GM23338 (cell line): ENCODE measurements at regions not wholly inside any gene's neighbourhood (a gene's known extent, or its start where the extent isn't known, plus 50 kb on each side); places are given as distances from the start of the nearest gene placed in this dataset.

Experiments used
- ATAC-seq: fragments of 200-7000 bp; cut with Tn5 transposase; 3 replicates; pipeline ENCODE4 v1.9.1; 2020
- DNase-seq: peaks from one replicate; pipeline ENCODE4 v3.0.0-alpha.2; 2015; ENCODE audit warnings: low spot score
- H2AFZ ChIP-seq: fragments of 200-600 bp; sonication (generic); 2 replicates; pipeline ENCODE4 v1.8.0; 2016; ENCODE audit warnings: antibody characterized with exemption, mild to moderate bottlenecking, moderate library complexity
- H3F3A ChIP-seq: fragments of 200-600 bp; sonication (generic); replicated peaks from 2 replicates; pipeline ENCODE4 v1.8.0; 2017; ENCODE audit warnings: antibody characterized with exemption, mixed run types, low read depth
- H3K27ac ChIP-seq: fragments of 200-600 bp; sonication (generic); 2 replicates; pipeline ENCODE4 v1.6.1; 2016; ENCODE audit warnings: low read depth
- H3K27me3 ChIP-seq: fragments of 200-600 bp; sonication (generic); 2 replicates; pipeline ENCODE4 v1.8.0; 2016; ENCODE audit warnings: mild to moderate bottlenecking, mixed run types, moderate library complexity; ENCODE audit not compliant: insufficient read depth
- H3K36me3 ChIP-seq: fragments of 200-600 bp; sonication (generic); 2 replicates; pipeline ENCODE4 v1.8.0; 2016; ENCODE audit warnings: mild to moderate bottlenecking; ENCODE audit not compliant: insufficient read depth
- H3K4me1 ChIP-seq: fragments of 200-600 bp; sonication (generic); 2 replicates; pipeline ENCODE4 v1.8.0; 2016; ENCODE audit warnings: mild to moderate bottlenecking, moderate library complexity; ENCODE audit not compliant: insufficient read depth
- H3K4me2 ChIP-seq: fragments of 200-600 bp; sonication (generic); 2 replicates; pipeline ENCODE4 v1.7.1; 2017; ENCODE audit warnings: mixed run types
- H3K4me3 ChIP-seq: fragments of 200-600 bp; sonication (generic); 2 replicates; pipeline ENCODE4 v1.6.1; 2016; ENCODE audit warnings: mixed run types
- H3K79me2 ChIP-seq: fragments of 200-600 bp; sonication (generic); replicated peaks from 2 replicates; pipeline ENCODE4 v1.8.0; 2017; ENCODE audit warnings: mild to moderate bottlenecking; ENCODE audit not compliant: insufficient read depth
- H3K9me2 ChIP-seq: fragments of 200-600 bp; sonication (generic); 2 replicates; pipeline ENCODE4 v1.8.0; 2017; ENCODE audit not compliant: insufficient read depth
- H4K20me1 ChIP-seq: fragments of 200-600 bp; sonication (generic); replicated peaks from 2 replicates; pipeline ENCODE4 v1.8.0; 2017; ENCODE audit warnings: mild to moderate bottlenecking; ENCODE audit not compliant: insufficient read depth
- H3K27ac Mint-ChIP-seq: 2 replicates; pipeline ENCODE4 v1.8.0; 2020; ENCODE audit warnings: inconsistent platforms, mild to moderate bottlenecking, moderate library complexity, mixed read lengths
- H3K27me3 Mint-ChIP-seq: 3 replicates; pipeline ENCODE4 v1.8.0; 2022; ENCODE audit warnings: low read depth, mild to moderate bottlenecking, moderate library complexity, mixed read lengths, inconsistent platforms; ENCODE audit not compliant: insufficient read depth, poor library complexity
- H3K36me3 Mint-ChIP-seq: 3 replicates; pipeline ENCODE4 v1.8.0; 2021; ENCODE audit warnings: low read depth, mild to moderate bottlenecking, inconsistent platforms, moderate library complexity, mixed read lengths
- H3K4me1 Mint-ChIP-seq: 3 replicates; pipeline ENCODE4 v1.8.0; 2020; ENCODE audit warnings: mild to moderate bottlenecking, inconsistent platforms, mixed read lengths
- H3K4me3 Mint-ChIP-seq: 3 replicates; pipeline ENCODE4 v1.8.0; 2021; ENCODE audit warnings: moderate library complexity, mild to moderate bottlenecking, inconsistent platforms, mixed read lengths
- H3K9me3 Mint-ChIP-seq: 3 replicates; pipeline ENCODE4 v1.8.0; 2020; ENCODE audit warnings: moderate library complexity, mild to moderate bottlenecking, inconsistent platforms, mixed read lengths
- CREB1 ChIP-seq: fragments of 250-450 bp; sonication (Bioruptor Pico); IDR thresholded peaks from 2 replicates; pipeline ENCODE4 v1.5.0; 2020; ENCODE audit warnings: low read depth, mild to moderate bottlenecking, moderate library complexity
- CTCF ChIP-seq, 2 experiments: fragments of 200-600 bp in 1 of 2; sonication (generic) in 1 of 2; conservative IDR thresholded peaks; 2 replicates each; pipeline versions ENCODE4 v1.5.1 to v1.6.1; 2016 to 2017; ENCODE audit warnings: antibody characterized with exemption in 2 of 2, low read depth in 2 of 2, mild to moderate bottlenecking in 2 of 2, moderate library complexity in 1 of 2
- ETS1 ChIP-seq: IDR thresholded peaks from 2 replicates; pipeline ENCODE4 v1.6.1; 2016; ENCODE audit warnings: antibody characterized with exemption
- EZH2phosphoT487 ChIP-seq: fragments of 200-600 bp; sonication (generic); IDR thresholded peaks from one replicate; pipeline ENCODE4 v1.8.1; 2018; ENCODE audit warnings: antibody characterized with exemption; ENCODE audit not compliant: unreplicated experiment
- JUNB ChIP-seq: IDR thresholded peaks from one replicate; pipeline ENCODE4 v1.6.1; 2016; ENCODE audit warnings: antibody characterized with exemption; ENCODE audit not compliant: unreplicated experiment
- POLR2AphosphoS5 ChIP-seq: IDR thresholded peaks from 2 replicates; pipeline ENCODE4 v1.6.1; 2016; ENCODE audit warnings: antibody characterized with exemption, low read depth
- STAT1 ChIP-seq: IDR thresholded peaks from one replicate; pipeline ENCODE4 v1.6.1; 2016; ENCODE audit warnings: antibody characterized with exemption; ENCODE audit not compliant: unreplicated experiment
- ZNF331 ChIP-seq: fragments of 250-450 bp; sonication (Bioruptor Pico); IDR thresholded peaks from 2 replicates; pipeline ENCODE4 v1.5.0; 2020; ENCODE audit warnings: low read depth, mild to moderate bottlenecking, moderate library complexity

DNA sequence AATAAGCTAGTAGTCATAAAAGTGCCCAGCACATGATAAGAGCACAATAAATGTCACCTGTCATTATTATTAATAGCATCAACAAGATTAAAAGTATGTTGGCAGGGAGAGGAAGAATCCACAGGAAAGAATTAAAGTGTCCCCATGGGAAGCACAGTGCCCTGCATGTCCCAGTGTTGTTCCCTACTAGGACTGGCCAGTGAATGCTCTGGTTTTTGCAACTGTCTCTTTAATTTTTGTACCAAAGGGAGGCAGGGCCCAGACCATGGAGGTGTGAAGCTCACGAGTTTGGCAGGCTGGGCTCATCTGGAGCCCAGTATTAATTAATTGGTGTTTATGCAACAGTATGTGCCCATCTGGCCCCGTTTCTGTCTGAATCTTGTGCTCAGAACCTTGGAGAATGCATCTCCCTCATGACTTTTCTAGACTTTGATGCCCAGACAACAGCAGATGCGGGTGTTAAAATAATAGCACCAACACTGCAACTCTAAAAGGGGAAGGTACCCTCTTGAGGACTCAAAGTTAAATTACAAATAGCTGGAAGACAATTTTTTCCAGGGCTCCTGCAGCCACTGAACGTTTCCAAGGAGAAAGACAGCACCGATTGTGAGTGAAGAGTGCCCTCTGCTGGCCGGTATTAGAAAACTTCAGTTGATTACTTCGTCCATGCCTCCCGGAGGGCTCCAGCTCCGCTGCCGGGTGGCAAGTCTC is 71.9 kb upstream of the SPATA12 start:
- peak overlapping the region; percentile 18; the same call in 1 of the 3 replicates for H3K4me3 Mint-ChIP-seq
- Histone ChIP-seq H3K9me2 (no peaks in the 10 kb centered on the region), H3K4me1 (peaks cover 10% of the 10 kb centered on the region), H3K4me3 (no peak overlapping the region), H3K4me2 (no peak overlapping the region), H3K27me3 (no peaks in the 10 kb centered on the region), H3F3A (no peaks in the 10 kb centered on the region), H2AFZ (no peak overlapping the region), H3K27ac (no peak overlapping the region), H3K79me2 (no peaks in the 10 kb centered on the region), H4K20me1 (no peaks in the 10 kb centered on the region), H3K36me3 (no peaks in the 10 kb centered on the region)
- H3K36me3 Mint-ChIP-seq, result no peaks in the 10 kb centered on the region
- TF ChIP-seq ZNF331 (CRISPR knock-in tag) (no peak), CTCF (conservative IDR thresholded peaks at IDR 0.05; ENCODE audit: low read depth in 2 of 2) (peak; percentile 80 to 89), POLR2AphosphoS5 (no peak)
- DNase-seq (peak; percentile 94), ATAC-seq (peak; percentile 86)
- H3K27me3 Mint-ChIP-seq, result peaks cover 3% of the 10 kb centered on the region
- H3K9me3 Mint-ChIP-seq, result no peaks in the 10 kb centered on the region
- H3K4me1 Mint-ChIP-seq, result peaks cover 24% of the 10 kb centered on the region
- no peak overlapping the region for H3K27ac Mint-ChIP-seq

GRCh38 chr3:56987238-56987895 is 73.1 kb upstream of the SPATA12 start:
- Mint-ChIP-seq H3K27me3 (peaks cover 3% of the 10 kb centered on the region), H3K4me3 (no peak overlapping the region), H3K4me1 (peaks cover 24% of the 10 kb centered on the region), H3K36me3 (no peaks in the 10 kb centered on the region), H3K27ac (no peak overlapping the region), H3K9me3 (no peaks in the 10 kb centered on the region)
- Histone ChIP-seq H2AFZ (no peak overlapping the region), H3K4me3 (no peak overlapping the region), H3K9me2 (no peaks in the 10 kb centered on the region), H3K4me1 (peaks cover 10% of the 10 kb centered on the region), H3F3A (no peaks in the 10 kb centered on the region), H3K79me2 (no peaks in the 10 kb centered on the region), H3K4me2 (no peak overlapping the region), H3K36me3 (no peaks in the 10 kb centered on the region), H3K27me3 (no peaks in the 10 kb centered on the region), H3K27ac (no peak overlapping the region), H4K20me1 (no peaks in the 10 kb centered on the region)
- DNase-seq, result peak; percentile 45
- TF ChIP-seq STAT1, result no peak
- TF ChIP-seq EZH2phosphoT487, result no peak
- TF ChIP-seq ZNF331 (CRISPR knock-in tag), result no peak
- TF ChIP-seq ETS1, result no peak
- TF ChIP-seq CREB1 (CRISPR knock-in tag), result no peak
- TF ChIP-seq JUNB, result no peak
- TF ChIP-seq CTCF (conservative IDR thresholded peaks at IDR 0.05; ENCODE audit: low read depth in 2 of 2), result peak; percentile 26 to 57; a peak in 2 of 4 replicates
- ATAC-seq, result peak; percentile 65
